ENCODE measurements at regions not wholly inside any gene's neighbourhood (a gene's known extent, or its start where the extent isn't known, plus 50 kb on each side); places are given as distances from the start of the nearest gene placed in this dataset.
"Not testable (repeated sequence)": the region's sequence is repeated elsewhere in the genome, so short reads cannot be mapped to it uniquely, and the experiment has no call there.

- Histone ChIP-seq H3K4me3 (ENCODE audit: low read depth, low read length) (no peak overlapping the region), H3K36me3 (ENCODE audit: control insufficient read depth, insufficient read depth, low read length) (no peaks in the 10 kb centered on the region), H3K27me3 (ENCODE audit: control insufficient read depth, insufficient read depth, low read length) (no peaks in the 10 kb centered on the region)
- POLR2A ChIA-PET = no interaction called here
- TF ChIP-seq, protein P1, sequence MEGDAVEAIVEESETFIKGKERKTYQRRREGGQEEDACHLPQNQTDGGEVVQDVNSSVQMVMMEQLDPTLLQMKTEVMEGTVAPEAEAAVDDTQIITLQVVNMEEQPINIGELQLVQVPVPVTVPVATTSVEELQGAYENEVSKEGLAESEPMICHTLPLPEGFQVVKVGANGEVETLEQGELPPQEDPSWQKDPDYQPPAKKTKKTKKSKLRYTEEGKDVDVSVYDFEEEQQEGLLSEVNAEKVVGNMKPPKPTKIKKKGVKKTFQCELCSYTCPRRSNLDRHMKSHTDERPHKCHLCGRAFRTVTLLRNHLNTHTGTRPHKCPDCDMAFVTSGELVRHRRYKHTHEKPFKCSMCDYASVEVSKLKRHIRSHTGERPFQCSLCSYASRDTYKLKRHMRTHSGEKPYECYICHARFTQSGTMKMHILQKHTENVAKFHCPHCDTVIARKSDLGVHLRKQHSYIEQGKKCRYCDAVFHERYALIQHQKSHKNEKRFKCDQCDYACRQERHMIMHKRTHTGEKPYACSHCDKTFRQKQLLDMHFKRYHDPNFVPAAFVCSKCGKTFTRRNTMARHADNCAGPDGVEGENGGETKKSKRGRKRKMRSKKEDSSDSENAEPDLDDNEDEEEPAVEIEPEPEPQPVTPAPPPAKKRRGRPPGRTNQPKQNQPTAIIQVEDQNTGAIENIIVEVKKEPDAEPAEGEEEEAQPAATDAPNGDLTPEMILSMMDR (IDR thresholded peaks at IDR 0.05; ENCODE audit: insufficient read depth, low read depth, low read length) = no peak
- no peak for DNase-seq (ENCODE audit: low read depth)
- CTCF ChIA-PET = no interaction called here
These were observed 54.2 kb upstream of the LAS1L start for GRCh38 chrX:65588795-65589194.

DNA sequence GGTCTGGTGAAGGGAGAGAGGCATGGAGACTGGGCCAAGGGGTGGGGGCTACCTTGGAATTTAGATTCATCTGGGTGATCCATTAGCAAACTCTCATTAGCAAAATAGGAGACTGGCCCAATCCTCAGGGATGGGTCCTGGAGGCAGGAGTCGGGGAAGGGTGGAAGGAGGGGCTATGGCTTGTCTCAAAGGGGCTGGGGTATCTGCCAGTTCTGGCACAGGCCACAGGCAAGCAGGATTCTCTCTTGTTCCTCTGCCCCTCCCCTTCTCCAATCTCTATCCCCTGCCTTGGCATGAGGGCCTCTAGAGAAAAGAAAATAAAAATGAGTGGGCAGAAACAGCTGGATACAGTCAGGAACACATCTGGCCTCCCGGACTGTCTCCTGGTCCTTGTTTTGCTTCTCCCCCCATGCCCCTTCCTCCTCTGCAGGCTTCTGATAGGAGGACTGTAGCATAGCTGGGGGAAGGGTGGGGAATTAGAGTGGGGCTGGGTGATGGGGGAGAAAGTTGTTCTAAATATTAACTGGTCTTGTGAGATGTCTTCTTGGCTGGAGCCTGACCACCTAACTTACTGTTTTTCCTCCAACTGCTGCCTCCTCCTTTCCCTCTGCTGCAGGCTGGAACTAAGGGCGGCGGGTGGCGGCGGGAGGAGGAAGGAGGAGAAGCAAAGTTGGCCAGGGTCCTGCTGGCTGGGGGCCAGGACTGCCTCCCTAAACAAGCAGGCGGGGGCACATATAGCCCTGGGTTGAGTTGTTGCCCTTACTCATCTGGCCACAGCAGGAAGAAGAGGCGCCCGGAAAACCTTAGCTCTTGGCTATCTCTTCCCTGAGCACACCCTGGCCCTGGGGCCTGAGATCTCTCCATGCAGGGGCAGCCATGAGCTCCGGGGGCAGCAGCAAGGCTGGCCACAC is 53.3 kb upstream of the LAS1L start:
- Histone ChIP-seq H3K36me3 (ENCODE audit: control insufficient read depth, insufficient read depth, low read length) (no peaks in the 10 kb centered on the region), H3K27me3 (ENCODE audit: control insufficient read depth, insufficient read depth, low read length) (no peaks in the 10 kb centered on the region), H3K4me3 (ENCODE audit: low read depth, low read length) (no peak overlapping the region)
- no peak for DNase-seq (ENCODE audit: low read depth)
- ChIA-PET CTCF (no interaction called here), POLR2A (no interaction called here)
- TF ChIP-seq, protein P1 (IDR thresholded peaks at IDR 0.05; ENCODE audit: insufficient read depth, low read depth, low read length) = no peak

DNA sequence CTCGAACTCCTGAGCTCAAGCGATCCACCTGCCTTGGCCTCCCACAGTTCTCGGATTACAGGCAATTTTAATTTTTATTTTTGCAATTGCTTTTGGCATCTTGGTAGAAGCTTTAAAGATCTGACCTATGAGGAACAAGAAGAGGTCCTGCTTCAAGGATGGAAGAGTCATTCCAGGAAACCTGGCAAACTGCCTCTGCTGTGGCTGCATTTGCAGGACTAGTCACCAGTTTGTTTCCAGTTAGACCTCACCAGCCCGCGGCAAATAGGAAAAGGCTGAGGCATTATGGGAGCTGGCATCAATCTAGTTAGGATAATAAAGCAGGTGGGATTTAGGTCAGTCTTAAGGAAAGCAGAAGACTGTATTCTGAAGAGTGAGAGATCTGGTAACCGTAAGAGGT is 51.9 kb upstream of the LAS1L start:
- ChIA-PET CTCF (interaction anchor here (0.6 kb wide), 1 partner anchor 462 kb away, joined by 3 read pairs; no protein-coding TSS in a partner anchor), POLR2A (no interaction called here)
- no peak for DNase-seq (ENCODE audit: low read depth)
- Histone ChIP-seq H3K4me3 (ENCODE audit: low read depth, low read length) (no peak overlapping the region), H3K27me3 (ENCODE audit: control insufficient read depth, insufficient read depth, low read length) (no peaks in the 10 kb centered on the region), H3K36me3 (ENCODE audit: control insufficient read depth, insufficient read depth, low read length) (no peaks in the 10 kb centered on the region)
- TF ChIP-seq, protein P1 (IDR thresholded peaks at IDR 0.05; ENCODE audit: insufficient read depth, low read depth, low read length) = no peak

GRCh38 chrX:65585226-65585625 is 50.6 kb upstream of the LAS1L start:
- DNase-seq (ENCODE audit: low read depth); H3K4me3 ChIP-seq (ENCODE audit: low read depth, low read length); H3K27me3 ChIP-seq (ENCODE audit: control insufficient read depth, insufficient read depth, low read length); POLR2A ChIA-PET; H3K36me3 ChIP-seq (ENCODE audit: control insufficient read depth, insufficient read depth, low read length); CTCF ChIA-PET: not testable (repeated sequence)
